Tibial nerve (tissue), 4 donors: ENCODE measurements at regions not wholly inside any gene's neighbourhood (a gene's known extent, or its start where the extent isn't known, plus 50 kb on each side); places are given as distances from the start of the nearest gene placed in this dataset.

Source experiments
- EP300 ChIP-seq, 2 donors: sonication (generic); formaldehyde crosslinking; IDR thresholded peaks; one replicate each; pipeline ENCODE4 v1.6.1; 2017; ENCODE audit warnings: antibody characterized with exemption in 2 of 2, mild to moderate bottlenecking in 1 of 2
- POLR2A ChIP-seq, 2 donors: fragments of 450-650 bp; IDR thresholded peaks; one replicate each; pipeline ENCODE4 v1.6.1; 2017; ENCODE audit warnings: antibody characterized with exemption in 2 of 2, mild to moderate bottlenecking in 2 of 2, moderate library complexity in 2 of 2
- TF ChIP-seq, protein P1 (sequence below), 5 experiments: fragments of 200-600 bp in 3 of 5; fragments of 450-650 bp in 2 of 5; sonication (generic) in 3 of 5; IDR thresholded peaks; one replicate each; pipeline ENCODE4 v1.5.1; 2016 to 2019; ENCODE audit warnings: antibody characterized with exemption in 5 of 5, mild to moderate bottlenecking in 3 of 5, moderate library complexity in 2 of 5

DNA sequence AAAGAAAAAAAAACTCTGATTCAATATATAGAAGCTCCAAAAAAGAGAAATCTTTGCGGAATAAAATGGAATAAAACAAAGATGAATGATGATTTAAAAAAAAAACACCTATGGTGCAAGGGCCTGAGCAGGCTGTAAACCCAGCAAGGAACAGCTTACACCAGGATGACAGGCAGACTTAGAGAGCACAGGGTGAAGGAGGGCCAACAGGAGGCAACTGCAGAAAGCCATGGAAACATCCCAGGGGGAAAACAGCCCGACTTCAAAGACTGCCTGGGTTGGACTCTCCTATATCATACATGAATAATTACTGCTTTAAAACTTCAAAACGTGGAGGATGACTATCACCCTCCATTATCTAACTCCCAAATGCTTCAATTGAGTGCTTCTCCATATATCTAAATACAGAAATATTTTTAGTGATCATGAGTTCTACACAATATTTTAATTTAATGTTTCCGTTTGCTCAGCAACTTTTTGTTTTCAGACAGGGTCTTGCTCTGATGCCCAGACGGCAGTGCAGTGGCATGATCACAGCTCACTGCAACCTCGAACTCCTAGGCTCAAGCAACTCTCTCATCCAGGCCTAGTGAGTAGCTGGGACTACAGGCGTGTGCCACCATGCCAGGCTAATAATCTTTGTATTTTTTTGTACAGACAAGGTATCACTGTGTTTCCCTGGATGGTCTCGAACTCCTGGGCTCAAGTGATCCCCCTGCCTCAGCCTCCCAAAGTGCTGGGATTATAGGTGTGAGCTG, 456.2 kb downstream of the TBL1XR1 start:
- TF ChIP-seq, protein P1, sequence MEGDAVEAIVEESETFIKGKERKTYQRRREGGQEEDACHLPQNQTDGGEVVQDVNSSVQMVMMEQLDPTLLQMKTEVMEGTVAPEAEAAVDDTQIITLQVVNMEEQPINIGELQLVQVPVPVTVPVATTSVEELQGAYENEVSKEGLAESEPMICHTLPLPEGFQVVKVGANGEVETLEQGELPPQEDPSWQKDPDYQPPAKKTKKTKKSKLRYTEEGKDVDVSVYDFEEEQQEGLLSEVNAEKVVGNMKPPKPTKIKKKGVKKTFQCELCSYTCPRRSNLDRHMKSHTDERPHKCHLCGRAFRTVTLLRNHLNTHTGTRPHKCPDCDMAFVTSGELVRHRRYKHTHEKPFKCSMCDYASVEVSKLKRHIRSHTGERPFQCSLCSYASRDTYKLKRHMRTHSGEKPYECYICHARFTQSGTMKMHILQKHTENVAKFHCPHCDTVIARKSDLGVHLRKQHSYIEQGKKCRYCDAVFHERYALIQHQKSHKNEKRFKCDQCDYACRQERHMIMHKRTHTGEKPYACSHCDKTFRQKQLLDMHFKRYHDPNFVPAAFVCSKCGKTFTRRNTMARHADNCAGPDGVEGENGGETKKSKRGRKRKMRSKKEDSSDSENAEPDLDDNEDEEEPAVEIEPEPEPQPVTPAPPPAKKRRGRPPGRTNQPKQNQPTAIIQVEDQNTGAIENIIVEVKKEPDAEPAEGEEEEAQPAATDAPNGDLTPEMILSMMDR (IDR thresholded peaks at IDR 0.05): no peak
- TF ChIP-seq POLR2A (IDR thresholded peaks at IDR 0.05): no peak
- no peak for TF ChIP-seq EP300 (IDR thresholded peaks at IDR 0.05)
